DOHH2 (cell line): ENCODE measurements at regions not wholly inside any gene's neighbourhood (a gene's known extent, or its start where the extent isn't known, plus 50 kb on each side); places are given as distances from the start of the nearest gene placed in this dataset.

Source experiments
- CTCF ChIP-seq: fragments of 200-600 bp; sonication (generic); IDR thresholded peaks from one replicate; pipeline ENCODE4 v1.5.1; 2014; ENCODE audit warnings: antibody characterized with exemption, mild to moderate bottlenecking, low read depth, low read length; ENCODE audit not compliant: poor library complexity, severe bottlenecking
- EZH2phosphoT487 ChIP-seq: fragments of 200-600 bp; sonication (generic); IDR thresholded peaks from 2 replicates; pipeline ENCODE4 v1.6.1; 2017; ENCODE audit warnings: borderline replicate concordance, mild to moderate bottlenecking, antibody characterized with exemption, low read length, moderate library complexity, mixed read lengths

GRCh38 chr6:143615785-143616184 is 62.0 kb upstream of the PHACTR2 start:
- TF ChIP-seq CTCF (no peak), EZH2phosphoT487 (no peak)
